ENCODE measurements at regions not wholly inside any gene's neighbourhood (a gene's known extent, or its start where the extent isn't known, plus 50 kb on each side); places are given as distances from the start of the nearest gene placed in this dataset.

DNA sequence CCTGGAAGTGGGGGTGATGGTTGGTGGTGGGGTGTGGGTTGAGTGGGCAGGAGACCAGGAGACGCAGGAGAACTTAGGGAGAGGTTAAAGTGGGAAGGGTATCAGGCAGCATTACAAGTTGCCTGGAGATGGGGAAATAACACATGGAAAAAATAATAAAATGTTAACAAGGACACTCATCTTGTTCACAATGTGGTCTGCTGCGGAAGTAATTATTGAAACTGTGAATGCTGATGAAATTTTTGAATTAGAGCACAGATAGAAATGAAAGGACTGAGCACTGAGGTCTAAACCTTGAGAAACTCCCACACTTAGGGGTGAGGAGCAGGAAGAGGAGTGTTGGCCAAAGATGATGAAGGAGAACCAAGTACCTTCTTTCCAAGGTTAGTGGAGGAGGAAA, 346.0 kb upstream of the PLET1 start:
- ChIA-PET POLR2A (no interaction called here), CTCF (no interaction called here)
- DNase-seq: no peak
- Mint-ChIP-seq H3K27me3 (peaks cover 7% of the 10 kb centered on the region), H3K4me3 (no peak overlapping the region), H3K36me3 (ENCODE audit: low read depth) (no peaks in the 10 kb centered on the region), H3K27ac (no peak overlapping the region), H3K4me1 (no peaks in the 10 kb centered on the region), H3K9me3 (no peaks in the 10 kb centered on the region)
- ATAC-seq (ENCODE audit: low read depth): no peak
- TF ChIP-seq, protein P1, sequence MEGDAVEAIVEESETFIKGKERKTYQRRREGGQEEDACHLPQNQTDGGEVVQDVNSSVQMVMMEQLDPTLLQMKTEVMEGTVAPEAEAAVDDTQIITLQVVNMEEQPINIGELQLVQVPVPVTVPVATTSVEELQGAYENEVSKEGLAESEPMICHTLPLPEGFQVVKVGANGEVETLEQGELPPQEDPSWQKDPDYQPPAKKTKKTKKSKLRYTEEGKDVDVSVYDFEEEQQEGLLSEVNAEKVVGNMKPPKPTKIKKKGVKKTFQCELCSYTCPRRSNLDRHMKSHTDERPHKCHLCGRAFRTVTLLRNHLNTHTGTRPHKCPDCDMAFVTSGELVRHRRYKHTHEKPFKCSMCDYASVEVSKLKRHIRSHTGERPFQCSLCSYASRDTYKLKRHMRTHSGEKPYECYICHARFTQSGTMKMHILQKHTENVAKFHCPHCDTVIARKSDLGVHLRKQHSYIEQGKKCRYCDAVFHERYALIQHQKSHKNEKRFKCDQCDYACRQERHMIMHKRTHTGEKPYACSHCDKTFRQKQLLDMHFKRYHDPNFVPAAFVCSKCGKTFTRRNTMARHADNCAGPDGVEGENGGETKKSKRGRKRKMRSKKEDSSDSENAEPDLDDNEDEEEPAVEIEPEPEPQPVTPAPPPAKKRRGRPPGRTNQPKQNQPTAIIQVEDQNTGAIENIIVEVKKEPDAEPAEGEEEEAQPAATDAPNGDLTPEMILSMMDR (IDR thresholded peaks at IDR 0.05): no peak
- intact Hi-C loops (cut with micrococcal nuclease): no loop called here

GRCh38 chr11:112608509-112608908, 347.8 kb upstream of the PLET1 start:
- ChIA-PET CTCF (no interaction called here), POLR2A (no interaction called here)
- no peak for ATAC-seq (ENCODE audit: low read depth)
- no peaks in the 10 kb centered on the region for H3K9me3 Mint-ChIP-seq
- TF ChIP-seq, protein P1 (IDR thresholded peaks at IDR 0.05): no peak
- no peaks in the 10 kb centered on the region for H3K4me1 Mint-ChIP-seq
- H3K4me3 Mint-ChIP-seq: no peak overlapping the region
- H3K27ac Mint-ChIP-seq: no peak overlapping the region
- intact Hi-C loops (cut with micrococcal nuclease): no loop called here
- H3K27me3 Mint-ChIP-seq: peaks cover 9% of the 10 kb centered on the region
- DNase-seq: no peak
- H3K36me3 Mint-ChIP-seq (ENCODE audit: low read depth): no peaks in the 10 kb centered on the region

GRCh38 chr11:112610494-112610893, 349.8 kb upstream of the PLET1 start:
- no peaks in the 10 kb centered on the region for H3K36me3 Mint-ChIP-seq (ENCODE audit: low read depth)
- ChIA-PET POLR2A (no interaction called here), CTCF (no interaction called here)
- H3K27me3 Mint-ChIP-seq: peaks cover 2% of the 10 kb centered on the region
- DNase-seq (no peak), ATAC-seq (ENCODE audit: low read depth) (no peak)
- no peaks in the 10 kb centered on the region for H3K4me1 Mint-ChIP-seq
- intact Hi-C loops (cut with micrococcal nuclease): no loop called here
- H3K4me3 Mint-ChIP-seq: no peak overlapping the region
- no peaks in the 10 kb centered on the region for H3K9me3 Mint-ChIP-seq
- TF ChIP-seq, protein P1 (IDR thresholded peaks at IDR 0.05): no peak
- no peak overlapping the region for H3K27ac Mint-ChIP-seq

GRCh38 chr11:112610996-112611750, 350.0 kb upstream of the NCAM1 start:
- intact Hi-C loops (cut with micrococcal nuclease): no loop called here
- POLR2A ChIA-PET: no interaction called here
- Mint-ChIP-seq H3K9me3 (no peaks in the 10 kb centered on the region), H3K4me3 (no peak overlapping the region), H3K27ac (no peak overlapping the region), H3K27me3 (peaks cover 2% of the 10 kb centered on the region), H3K36me3 (ENCODE audit: low read depth) (no peaks in the 10 kb centered on the region), H3K4me1 (no peaks in the 10 kb centered on the region)
- DNase-seq: no peak
- TF ChIP-seq, protein P1 (IDR thresholded peaks at IDR 0.05): no peak
- CTCF ChIA-PET: no interaction called here
- no peak for ATAC-seq (ENCODE audit: low read depth)

DNA sequence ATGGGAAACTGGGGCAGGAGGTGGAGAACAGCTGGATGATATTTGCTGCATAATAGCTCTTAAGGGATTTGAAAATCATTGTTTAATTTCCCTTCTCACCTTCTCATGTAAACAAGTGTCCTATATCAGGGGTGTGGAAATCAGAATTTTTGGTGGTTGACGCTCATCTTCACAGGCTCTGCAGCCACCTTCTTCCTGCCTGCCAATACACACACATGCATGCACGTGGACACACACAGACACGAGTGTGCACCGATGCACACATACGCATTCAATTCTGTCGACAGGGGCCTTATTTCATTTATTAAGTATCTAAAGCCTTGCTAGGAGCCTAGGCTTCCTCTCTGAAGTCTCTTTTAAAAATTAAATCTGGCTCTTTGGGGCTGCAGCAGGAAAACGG, 349.4 kb upstream of the NCAM1 start:
- TF ChIP-seq, protein P1 (IDR thresholded peaks at IDR 0.05): no peak
- ATAC-seq (ENCODE audit: low read depth): no peak
- intact Hi-C loops (cut with micrococcal nuclease): no loop called here
- Mint-ChIP-seq H3K4me1 (no peaks in the 10 kb centered on the region), H3K36me3 (ENCODE audit: low read depth) (no peaks in the 10 kb centered on the region), H3K4me3 (no peak overlapping the region), H3K9me3 (no peaks in the 10 kb centered on the region), H3K27ac (no peak overlapping the region), H3K27me3 (peaks cover 2% of the 10 kb centered on the region)
- ChIA-PET POLR2A (no interaction called here), CTCF (no interaction called here)
- no peak for DNase-seq

Measured in activated B cell treated with CpG ODN at 0.5 μM for 24 hours (primary cell).